ENCODE measurements at regions not wholly inside any gene's neighbourhood (a gene's known extent, or its start where the extent isn't known, plus 50 kb on each side); places are given as distances from the start of the nearest gene placed in this dataset.

DNA sequence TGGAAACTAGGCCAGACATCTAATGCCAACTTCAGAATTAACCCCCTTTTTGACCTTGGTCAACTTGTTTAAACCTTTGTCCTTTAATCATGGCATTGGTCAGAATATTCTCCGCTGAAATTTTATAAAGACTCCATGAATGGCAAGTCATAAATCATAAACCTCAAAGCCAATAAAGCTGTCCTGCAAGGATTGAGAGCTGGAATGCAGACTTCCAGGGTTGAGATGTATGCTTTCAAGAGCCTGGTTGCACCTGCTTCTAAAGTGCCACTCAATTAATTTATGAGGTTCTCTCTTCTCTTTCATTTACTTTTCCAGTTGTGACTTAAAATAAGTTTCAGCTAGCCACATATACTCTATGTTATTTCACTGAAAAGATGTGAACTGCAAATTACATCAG is 136.2 kb upstream of the HCCS start:
- TF ChIP-seq POLR2A (IDR thresholded peaks at IDR 0.05) = no peak
- no peak for TF ChIP-seq CTCF (IDR thresholded peaks at IDR 0.05)
